GM18502 (cell line): ENCODE measurements at regions not wholly inside any gene's neighbourhood (a gene's known extent, or its start where the extent isn't known, plus 50 kb on each side); places are given as distances from the start of the nearest gene placed in this dataset.

ENCODE experiments used
- ATAC-seq: cut with Tn5 transposase; IDR thresholded peaks from one replicate; pipeline ENCODE4 v1.9.1; 2021; ENCODE audit warnings: mild to moderate bottlenecking; ENCODE audit not compliant: unreplicated experiment, poor library complexity

DNA sequence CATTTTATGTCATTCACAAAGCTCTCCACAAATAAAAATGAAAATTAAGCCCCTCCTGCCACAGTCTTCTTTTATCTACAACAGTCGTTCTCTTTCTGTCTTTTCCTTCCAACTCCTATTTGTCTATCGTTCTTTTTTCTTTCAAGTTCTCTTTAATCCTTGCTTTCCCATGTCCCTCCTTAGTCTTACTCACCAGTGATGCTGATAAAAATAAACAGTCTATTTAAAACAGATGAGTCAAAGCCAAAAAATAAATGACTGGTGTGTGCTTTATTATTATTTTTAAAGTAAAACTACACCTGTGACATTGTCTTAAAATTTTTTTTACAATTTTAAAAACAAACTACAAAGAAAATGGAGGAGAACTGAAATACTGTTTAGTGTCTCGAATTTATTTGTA, 137.1 kb upstream of the TMEM161B start:
- no peak for ATAC-seq

DNA sequence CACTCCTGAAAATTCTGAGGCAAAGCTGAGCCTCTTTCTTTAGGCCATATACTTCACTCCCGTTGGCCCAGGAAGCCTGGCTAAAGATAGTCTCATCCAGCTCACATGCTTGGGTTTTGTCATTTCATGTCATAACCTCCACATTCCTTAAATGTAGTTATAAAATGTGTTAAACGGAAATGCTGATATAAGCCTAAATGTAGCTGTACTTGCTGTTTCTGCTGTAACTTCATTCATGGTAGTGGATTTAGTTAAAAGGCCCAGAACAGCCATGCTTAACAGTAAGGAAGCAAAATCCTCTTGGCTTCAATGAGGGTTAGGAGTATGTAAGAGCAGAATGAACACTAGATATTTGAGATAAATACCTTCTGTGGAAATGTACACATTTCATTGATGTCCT, 135.8 kb upstream of the TMEM161B start:
- no peak for ATAC-seq

DNA sequence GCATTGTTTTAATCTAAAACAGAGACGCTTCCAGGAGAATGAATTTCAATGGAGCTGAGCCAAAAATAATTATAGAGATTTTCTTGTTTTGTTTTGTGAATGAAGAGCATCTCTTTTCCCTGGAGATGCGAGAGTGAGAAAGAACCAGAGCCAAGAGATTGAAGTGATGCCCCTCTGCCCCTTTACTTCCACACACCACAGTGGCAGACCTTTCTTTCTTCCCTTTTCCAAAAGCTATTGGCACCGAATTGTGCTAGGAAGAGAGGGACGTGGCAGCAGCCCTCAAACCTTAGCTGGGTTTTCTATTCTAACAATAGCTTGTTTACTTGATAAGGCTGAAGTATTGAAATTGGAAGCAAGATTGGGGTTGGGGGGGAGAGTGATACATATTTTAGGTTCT, 133.0 kb upstream of the TMEM161B start:
- ATAC-seq, result no peak

DNA sequence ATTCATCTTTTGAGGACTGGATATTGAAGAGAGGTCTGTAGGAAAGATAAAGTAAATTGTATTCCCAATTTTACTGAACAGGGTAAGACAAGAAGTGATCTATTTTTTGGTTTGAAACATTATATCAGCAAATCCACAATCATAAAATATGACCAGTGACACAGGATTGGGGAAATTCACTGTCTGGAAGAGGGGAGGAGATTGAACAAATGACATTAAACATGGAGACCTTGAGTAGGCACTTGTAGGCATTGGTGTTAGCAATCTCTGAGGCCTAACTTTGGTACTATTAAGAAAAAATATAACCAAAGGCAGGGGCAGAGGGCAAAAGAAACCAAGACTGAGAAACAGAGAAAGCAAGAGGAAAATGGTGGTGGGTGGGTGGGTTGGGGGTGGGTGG, 132.6 kb upstream of the TMEM161B start:
- ATAC-seq, result no peak

DNA sequence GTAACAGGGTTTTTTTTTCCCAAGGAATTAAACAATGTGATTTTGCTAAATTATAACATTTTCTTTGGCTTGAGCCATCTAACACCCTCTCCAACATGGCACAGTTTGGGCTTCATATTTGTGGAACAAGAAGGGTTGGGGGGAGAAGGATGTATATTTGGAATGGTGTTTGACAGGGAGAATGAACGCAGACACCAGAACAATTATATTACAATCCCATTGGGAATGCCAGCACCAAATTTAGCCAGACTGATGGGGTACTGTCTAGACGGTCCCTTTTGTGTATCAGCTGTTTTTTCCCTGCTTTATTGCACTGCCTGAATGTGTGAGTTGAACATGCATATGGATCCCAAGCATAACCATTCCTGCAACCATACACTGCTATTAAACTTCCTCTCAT, 130.9 kb upstream of the TMEM161B start:
- no peak for ATAC-seq

DNA sequence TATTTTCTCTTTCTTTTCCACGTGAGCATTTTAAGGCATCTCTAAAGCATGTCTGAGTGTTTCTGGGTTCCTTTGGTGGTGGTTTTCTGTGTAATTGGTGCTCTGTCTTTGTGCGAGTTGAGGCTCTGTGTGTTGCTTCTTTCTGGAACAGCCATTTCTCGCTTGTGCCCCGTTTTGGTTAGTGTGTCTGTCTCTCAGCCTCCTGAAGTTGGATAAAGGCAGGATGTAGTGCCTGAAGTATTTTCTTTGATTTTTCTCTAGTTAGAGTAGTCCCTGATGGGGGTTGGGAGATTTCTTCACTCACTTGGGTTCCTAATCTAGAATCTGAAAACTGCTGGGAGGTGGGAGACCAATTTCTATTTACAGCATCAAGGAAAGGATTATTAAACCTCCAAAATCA, 129.7 kb upstream of the TMEM161B start:
- no peak for ATAC-seq

DNA sequence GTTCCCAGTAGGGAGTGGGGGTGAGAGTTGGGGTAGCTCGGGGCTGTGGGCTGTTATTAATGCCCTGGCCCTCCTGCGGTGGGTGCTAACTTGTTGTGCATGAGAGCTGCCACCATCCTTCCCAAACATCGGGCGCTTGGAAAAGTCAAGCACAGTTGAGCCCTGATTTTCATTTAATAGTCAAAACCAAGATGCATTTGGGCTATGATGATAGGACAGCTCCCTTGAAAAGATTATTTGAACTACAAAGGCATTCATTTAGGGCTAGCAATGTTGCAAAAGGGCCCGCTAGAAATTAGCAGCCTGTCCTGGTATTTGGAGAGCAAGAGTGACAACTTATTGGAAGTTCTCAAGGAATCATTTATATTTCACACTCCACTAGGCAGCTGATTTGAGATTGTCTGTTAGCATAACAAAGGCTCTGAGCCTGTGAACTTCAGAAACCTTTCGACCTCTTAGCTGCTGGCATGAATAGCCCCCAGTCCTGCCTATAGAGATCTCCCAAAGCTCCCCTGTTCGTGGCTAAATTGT, 128.2 kb upstream of the TMEM161B start:
- no peak for ATAC-seq

DNA sequence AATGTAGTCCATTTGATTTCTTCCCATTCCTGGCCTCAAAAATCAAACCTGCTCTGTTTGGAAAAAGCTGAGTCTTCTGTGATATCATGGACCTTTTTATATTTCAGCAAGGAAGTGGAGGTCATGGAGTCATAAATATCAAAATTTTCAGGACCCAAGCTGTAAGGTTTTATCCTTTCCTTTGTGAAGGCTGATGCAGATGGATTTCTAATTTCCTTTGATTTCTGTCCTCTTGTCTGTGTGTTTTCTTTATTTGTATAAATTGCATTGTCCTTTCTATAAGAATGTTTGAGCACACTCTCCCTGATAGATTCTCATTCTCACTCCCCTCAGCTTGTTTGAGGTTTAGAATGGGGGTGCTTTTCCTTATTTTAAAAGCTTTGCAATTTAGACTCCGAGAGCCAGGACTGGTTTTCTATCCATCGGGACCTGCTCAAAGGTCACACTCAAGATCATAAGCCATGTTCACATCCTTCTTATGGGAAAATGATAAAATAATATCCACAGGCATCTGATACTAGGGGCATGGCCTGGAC, 127.4 kb upstream of the TMEM161B start:
- ATAC-seq, result no peak

DNA sequence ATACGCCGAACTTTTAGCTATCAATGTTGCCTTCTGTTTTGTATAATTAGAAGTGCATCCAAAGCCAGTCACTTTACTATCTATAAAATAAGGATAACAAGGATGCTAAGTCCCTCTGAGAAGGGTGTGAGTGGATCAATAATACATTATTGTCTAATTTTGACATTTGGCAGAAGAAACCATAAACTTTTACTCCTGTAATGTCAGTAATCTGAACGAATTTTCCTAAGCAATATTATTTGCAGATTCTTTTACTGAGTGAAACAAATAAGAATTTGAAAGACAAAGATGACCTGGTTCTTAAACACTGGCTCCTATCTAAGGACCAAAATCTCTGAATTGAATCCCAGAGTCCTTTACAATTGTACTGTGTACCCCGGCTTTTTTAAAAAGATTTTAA, 126.6 kb upstream of the TMEM161B start:
- ATAC-seq, result no peak

DNA sequence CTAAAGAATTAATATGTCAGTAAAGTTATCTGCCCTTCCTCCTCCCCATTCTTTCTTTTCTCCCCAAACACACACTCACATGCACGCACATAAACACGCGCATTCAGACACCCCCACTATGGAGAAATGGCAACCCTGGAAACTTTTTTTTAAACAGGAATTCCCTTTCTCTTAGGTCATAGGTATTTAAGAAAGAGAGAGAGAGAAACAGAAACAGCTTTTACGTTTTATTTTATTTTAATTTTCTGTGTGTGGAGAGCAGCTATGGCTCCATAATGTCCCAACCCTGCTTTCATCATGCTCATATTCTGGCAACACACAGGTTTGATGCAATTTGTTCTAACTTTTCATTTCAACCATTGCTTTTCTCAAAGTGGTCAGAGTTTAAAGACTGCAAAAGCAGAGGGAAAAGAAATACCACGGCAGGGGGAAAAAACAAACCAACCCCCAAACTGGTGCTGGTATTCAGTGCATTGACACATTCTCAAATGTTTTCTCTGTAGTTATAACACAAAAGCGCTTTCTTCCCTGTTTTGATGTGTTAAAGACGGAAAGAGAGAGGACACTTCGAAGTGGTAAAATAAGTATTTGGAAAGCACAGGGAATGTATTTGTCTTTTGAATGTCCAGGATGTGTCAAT, 126.0 kb upstream of the TMEM161B start:
- ATAC-seq, result no peak

DNA sequence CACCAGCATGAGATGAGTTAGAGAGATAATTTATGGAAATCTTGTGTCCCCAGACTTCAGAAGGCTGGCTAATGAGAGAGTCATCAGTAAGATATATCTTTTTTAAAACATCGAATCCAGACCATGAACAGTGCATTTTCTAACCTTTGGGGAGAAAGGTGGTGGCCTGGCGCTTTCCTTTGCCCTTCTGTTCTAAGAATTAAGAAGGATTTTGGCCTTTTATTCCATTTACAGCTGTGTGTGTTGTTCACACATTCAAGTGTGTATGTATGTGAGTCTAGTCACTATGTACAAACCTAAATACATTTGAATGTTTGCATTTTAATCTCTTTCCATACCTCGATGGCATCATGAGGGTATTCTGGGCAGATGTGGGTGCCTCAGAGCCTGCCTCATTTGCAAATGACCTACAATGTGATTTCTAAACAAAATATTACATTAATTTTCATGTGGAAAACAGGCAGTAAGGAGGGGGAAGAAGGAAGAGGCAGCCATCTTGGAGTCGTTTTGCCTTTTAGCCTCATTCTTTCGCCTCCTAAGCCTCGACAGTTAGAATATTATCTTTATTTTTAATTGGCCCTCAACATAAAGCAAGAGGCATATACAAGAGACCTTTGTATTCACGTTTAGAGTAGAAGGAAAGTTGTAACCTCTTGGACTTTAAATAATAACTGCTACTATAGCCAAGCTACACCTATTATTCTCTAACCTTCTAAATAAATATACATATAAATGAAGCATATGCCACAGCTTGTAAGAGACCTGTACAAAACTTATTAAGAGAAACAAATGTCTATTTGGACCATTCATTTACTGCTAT, 125.3 kb upstream of the TMEM161B start:
- ATAC-seq, result no peak

DNA sequence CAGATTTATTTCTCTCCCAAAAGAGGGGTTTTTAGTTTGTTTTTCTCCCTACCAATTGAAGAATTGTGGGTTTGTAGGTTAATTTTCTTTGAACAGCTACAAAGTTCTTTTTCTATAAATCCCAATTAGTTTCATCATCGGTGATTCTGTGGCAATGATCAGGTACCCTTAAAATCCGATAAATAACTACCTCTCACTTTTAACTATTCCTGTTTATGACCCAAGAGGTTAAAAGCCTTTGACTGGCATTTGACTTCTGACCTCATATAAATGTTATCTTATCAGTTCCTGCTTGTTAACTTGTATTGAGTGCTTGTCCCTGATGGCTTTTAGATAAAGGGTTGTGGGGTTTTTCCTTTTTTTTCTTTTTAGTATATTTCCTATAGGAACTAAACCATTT, 124.4 kb upstream of the TMEM161B start:
- ATAC-seq, result no peak

DNA sequence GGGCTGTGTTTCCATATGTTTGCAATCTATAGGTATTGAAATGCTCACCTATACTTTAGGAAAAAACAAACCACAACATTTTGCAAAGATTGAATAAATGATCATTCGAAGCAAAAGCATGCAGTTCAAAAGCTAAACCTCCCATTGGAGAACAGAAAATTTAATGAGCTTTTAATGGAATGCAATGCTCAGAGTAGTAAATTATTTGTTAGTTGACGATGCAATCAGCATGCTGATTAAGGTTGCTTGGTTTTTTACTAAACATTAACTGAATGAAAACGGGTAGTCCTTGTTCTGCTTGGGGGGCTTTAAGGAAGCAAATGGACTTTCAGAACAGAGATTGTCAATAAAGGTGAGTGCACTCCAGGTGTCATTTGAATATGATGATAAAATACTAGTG, 123.3 kb upstream of the TMEM161B start:
- no peak for ATAC-seq

DNA sequence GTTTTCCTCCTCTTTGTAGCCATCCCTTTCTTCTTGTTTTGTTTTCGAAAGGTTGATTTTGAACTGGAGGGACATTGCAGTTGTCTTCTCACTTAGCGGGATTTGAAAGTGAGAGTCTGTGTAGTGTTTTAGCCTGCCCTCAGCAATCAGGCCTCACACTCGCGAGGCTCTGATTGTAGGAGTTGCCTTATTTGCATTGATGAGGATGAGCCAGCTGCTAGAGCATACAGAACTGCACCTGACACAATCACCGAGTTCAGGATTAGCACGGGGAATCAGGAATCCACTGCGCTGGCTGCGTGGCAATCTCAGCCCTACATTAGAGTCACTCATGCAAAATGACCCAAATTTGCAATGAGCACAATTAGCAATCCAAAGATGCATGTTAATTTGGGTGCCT, 122.5 kb upstream of the TMEM161B start:
- no peak for ATAC-seq

DNA sequence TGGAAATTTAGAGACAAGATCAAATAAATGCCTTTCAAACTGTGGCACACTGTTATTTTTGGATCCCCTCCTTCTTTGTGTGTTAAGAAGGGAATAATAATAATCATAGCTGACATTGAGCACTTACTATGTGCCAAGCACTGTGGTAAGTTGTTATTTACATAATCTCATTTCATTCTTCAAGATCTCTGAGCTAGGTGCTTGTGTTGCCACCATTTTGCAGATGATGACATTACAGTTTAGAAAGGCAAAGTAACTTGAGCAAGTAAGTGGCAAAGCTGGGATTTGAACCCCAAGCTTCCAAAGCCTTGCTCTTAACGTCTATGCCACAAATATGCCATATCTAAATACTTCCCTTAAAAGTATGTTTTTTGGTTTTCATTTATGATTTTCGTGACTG, 121.8 kb upstream of the TMEM161B start:
- ATAC-seq, result no peak

DNA sequence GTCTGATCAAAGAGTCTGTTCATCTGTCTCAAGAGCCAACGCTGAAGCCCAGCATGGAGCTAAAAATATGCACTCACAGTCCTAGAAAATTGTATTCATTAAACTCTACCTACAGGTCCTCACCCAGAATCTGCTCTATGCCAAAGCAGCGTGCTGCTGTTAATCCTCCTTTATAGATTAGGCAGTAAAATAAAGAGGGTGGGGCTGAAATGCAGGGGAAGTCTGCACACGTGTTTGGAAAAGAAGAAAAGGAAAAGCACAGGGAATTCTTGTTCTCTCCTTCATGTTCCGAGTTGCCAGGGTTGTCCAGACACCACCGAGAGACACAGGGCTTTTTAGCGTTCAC, 121.4 kb upstream of the TMEM161B start:
- no peak for ATAC-seq

DNA sequence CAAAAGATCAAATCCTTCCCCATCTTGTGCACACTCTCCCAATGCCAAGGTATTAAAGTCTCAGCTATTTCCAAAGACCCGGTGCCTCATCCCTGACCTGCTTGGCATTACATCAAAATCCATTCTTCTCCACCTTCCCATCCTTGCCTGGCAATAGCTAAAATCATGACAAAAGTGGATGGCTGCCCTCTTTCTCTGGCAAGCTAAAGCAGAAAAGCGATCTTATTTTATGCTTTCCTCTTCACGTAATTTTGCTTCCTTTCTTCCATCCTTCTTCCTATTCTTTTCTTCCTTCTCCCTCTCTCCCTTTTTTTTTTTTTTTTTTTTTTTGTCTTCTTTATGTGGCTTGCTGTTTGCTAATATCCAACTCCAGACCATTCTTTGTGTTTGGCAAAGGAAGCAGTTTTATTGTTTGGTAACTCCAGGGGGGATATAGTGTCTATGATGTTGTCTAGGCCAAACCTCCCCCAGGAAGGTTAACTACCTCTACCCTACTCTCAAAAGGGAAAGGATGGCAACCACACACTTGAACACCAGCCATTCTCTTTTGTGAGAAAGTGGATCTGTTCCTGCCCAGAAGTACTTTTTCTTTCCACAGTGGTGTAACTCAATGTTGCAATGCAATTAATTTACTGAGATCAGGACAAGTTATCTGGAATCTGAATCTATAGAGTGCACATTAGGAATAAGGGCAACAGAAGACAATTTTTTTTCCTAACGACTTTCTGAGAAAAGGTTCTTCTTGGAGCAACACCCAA, 120.9 kb upstream of the TMEM161B start:
- no peak for ATAC-seq

DNA sequence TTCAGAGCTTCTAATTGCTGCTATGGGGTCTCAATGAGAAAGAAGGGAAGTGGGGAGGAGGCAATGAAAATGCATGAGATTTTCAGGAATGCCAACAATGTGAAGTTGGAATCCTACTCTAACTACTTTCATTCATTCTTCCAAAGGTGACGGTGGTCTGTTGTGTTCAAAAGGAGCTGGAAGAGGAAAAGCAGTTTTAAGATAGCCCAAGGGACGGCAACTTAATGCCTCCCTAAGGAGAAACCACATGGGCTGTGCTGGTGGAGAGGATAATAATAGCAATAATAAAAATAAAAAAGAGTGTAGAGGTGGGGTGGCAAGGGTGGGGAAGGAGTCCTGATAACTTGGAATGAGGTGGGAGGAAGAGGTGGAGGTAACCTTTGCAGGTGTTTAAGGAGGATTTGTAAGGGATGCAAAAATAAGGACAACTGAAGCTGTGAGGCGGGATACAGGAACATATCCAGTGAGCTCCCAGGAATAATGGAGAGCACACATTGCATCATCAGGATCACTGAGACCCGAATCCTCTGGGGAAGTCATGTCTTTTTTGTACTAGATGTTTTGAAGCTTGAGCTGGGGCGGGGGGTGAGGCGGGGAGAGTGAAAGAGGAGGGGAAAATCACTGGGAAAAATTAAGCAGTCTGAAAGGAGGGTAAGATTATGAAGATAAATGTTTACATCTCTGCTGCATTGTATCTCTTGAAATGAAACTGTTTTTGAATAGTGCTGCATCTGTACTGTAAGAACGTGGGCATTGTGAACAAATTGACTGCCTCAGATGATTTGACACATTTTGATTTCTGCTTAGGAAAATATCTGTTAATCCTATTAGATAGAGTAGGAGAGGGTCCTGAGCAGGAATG, 120.1 kb upstream of the TMEM161B start:
- ATAC-seq, result no peak

DNA sequence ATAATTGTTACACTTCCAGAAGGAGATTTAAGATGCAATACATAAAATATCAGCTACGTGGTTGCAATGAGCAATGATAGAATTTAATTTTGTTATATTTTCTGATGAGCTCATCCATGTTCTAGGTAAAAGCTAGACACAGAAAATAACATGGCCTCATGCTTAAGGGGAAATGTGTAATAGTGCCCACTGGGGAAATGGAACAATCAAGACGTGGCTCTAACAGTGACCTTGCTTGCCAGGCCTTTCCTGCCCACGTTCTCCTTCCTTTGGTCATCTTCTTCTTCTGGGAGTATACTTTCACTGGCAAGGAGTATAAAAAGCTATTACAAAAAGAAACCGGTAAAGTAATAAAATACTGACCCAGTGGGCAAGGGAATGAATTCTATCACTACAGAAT, 116.2 kb upstream of the TMEM161B start:
- ATAC-seq, result no peak

DNA sequence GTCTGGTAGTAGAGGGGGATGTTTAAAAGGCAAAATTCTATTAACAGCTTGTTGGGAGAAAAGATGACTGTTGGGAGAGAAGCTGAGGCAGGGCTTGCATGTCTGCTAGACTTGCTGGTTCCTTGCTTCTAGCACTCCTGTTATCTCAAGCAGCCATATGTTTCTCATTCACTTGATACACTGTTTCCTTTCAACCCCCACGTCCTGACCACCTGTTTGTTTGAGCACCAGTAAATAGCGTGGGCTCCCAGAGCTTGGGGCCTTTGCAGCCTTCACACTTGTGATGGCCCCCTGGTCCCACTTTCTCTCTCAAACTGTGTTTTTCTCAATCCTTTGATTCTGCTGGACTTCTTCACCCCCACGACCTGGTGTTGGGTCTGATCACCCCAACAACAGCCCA, 111.7 kb upstream of the TMEM161B start:
- ATAC-seq, result no peak
